ENCODE measurements at regions not wholly inside any gene's neighbourhood (a gene's known extent, or its start where the extent isn't known, plus 50 kb on each side); places are given as distances from the start of the nearest gene placed in this dataset.

GRCh38 chr3:71994203-71994602 is 209.3 kb upstream of the PROK2 start:
- TF ChIP-seq CTCF (conservative IDR thresholded peaks at IDR 0.05; ENCODE audit: low read depth, low read length) (no peak), EZH2 (IDR thresholded peaks at IDR 0.05; ENCODE audit: borderline replicate concordance, low read depth, low read length, poor library complexity, severe bottlenecking) (no peak)
